OCI-M1 (cell line): ENCODE measurements at regions not wholly inside any gene's neighbourhood (a gene's known extent, or its start where the extent isn't known, plus 50 kb on each side); places are given as distances from the start of the nearest gene placed in this dataset.

Experiments
- DNase-seq: peaks from one replicate; lab custom pipeline; 2025; lab: John Stamatoyannopoulos, UW

DNA sequence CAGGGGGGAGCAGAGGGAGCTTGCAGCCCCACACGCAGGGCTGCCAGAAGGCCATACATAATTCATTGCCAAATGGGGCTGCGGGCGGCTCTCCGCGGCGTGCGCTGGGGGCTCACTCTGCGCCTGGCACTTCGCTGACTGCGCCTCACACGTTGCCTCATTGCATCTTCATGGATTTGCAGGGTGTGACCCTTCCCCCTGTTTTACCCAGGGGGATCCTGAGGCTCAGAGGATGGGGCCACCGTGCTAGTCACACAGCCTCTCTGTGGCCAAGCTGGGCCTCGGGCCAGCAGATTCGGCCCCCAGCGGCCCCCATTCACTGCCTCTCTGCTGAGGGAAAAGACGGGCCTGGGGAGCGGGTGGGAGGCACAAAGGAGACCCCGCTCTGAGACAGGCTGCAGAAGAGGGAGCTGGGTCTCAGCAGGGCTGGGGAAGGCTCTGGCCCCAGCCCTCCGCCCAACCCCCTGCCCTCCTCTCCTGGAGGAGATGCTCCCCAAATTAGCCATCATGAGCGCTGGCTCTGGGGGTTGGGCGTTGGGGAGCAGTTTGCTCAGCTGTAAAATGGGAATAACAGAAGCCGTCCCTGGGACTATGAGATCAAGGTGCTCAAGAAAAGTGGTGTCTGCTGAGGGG, 115.5 kb downstream of the C9orf50 start:
- no peak for DNase-seq

DNA sequence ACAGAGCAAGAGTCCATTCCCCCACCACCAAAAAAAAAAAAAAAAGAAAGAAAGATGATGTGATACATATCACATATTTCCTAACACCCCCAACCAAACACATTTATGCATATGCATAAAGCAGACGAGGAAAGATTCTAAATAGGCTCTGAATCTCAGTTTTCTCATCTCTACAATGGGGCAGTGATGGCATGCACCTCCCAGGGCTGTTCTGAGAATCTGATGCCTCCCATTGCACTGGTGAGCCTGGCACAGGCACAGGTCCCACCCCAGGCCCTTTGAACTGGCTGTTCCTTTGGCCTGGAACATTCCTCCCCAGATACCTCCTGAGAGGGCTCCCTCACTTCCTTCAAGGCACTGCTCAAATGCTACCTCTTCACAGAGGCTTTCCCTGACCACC, 116.5 kb downstream of the C9orf50 start:
- DNase-seq = no peak

DNA sequence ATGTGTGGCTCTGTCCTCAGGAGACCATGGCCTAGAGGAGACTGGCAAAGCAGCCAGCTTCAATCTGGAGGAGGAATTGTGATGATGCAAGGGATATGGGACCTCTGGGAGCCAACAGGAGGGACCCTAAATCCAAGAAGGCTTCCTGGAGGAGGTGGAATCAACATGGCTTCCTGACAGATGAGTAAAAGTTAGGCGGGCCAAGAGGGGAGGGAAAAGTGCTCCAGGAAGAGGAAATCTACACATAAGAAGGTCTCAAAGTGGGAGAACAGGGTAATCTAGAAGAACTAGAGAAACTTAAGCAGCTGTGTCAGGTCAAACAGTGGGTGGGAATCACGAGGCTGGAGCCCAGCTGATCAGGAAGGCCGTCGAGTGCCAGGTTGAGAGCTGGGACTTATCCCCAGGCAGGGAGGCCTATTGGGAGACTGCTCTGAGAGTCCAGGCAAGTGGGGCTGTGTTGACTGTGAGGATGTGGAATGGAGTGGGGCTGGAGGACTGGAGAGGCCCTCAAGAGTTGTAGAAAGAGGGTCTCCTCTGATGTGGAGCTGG, 119.1 kb downstream of the C9orf50 start:
- no peak for DNase-seq

DNA sequence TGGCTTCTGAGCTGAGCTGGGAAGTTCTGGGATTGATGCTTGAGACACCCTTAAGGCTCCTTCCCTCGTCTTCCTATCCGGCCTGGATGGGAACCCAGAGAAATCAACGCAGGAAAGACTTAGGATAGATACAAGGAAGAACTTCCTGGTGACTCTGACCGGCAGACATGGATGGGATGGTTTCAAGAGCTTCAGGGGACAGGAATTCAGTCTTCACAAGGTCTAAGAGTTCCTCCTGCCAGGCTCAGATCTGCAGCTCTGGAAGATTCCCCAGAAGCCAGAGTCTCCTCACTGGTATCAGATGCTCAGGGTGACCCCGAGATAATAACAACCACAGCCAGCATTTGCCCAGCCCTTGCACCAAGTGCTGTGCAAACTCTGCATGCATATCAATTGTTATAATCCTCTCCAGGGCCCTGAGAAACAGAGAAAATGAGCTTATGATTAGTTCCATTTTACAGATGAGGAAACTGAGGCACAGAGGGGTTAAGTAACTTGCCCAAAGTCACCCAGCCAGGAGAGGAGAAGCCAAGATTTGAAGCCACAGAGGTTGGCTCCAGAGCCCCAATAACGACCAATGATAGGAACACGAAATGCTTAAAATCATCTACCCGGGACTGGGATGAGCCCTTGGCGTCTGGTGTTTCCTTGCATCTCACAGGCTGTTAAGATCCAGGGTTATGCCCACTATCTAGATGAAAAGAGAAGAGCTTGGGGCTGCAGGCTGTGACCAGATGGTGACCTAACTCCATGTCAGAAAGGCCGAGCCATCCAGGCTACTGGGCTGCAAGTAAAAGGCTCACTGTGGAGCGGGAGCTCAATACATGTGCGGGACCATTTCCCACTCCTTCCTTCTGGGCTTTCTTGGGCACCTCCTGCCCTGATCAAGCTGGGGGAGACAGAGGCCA, 119.8 kb downstream of the C9orf50 start:
- no peak for DNase-seq

DNA sequence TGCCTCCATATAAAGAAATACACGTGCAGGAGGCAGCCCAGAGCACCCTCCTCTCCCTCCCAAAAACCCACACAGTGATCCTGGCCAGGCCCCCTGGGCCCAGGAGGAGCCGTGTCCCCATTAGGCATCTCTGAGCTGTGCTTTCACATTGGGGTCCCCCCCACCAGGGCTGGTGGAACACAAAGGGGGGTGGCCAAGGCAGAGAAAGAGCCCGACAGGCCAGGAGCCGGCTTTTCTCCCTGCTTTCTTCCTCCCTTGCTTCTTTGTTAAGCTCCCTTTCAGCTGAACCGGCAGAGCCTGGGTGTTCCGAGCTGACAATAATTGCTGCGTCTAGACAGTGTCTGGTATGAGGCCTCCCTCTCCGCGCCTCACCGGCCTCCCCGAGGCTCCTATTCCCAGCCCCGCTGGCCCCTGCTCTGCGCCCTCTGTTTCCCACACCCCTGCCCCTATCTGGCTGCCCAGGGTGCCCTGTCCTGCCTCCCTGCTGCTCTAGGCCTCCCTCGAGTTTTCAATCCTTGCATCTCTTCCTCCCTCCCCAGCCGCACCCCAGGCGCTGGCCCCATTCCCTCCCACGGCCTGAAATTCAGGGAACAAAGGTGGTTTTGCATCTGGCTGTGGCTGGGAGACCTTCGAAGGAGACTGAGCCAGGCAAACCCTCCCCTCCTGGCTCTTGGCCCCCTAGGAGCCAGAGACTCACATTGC, 120.6 kb downstream of the C9orf50 start:
- DNase-seq = no peak

DNA sequence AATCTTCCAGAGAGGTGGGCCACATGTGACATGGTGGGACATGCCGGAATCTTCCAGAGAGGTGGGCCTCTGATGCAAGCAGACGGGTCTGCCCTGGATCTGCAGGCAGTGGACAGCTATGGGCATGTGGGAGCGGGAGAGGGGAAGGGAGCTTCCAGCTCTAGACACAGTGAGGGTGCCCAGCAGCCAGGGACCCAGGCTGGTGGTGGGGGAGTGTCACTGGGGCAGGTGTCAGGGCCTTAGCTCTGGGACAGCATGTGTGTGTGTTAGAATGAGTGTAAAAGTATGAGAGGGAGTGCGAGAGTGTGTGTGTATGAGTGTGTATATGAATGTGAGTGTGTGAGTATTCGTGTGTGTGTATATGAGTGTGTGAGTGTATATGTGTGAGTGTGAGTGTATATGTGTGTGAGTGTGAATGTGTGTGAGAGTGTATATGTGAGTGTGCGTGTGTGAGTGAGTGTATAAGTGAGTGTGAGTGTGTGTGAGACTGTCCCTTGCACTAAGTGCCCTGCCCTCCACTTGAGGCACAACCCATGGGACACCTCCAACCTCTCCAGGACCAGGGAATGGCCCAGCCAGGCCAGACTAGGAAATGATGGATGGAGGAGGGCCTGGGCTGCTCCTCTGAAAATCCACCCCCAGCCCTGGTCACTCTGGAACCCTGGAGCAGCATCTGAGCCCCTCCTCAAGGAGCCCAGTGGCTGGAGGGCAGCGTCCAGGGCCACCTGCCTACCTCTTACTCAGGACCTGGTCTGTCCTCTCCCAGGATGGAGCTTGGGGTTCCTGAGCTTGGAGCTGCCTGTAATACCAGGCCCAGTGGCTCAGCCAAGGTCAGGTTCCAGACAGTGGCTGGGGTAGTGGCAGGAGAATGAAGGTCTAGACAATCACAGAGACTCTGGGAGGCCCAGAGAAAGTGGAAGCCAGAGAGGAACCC, 122.2 kb downstream of the C9orf50 start:
- DNase-seq = no peak

DNA sequence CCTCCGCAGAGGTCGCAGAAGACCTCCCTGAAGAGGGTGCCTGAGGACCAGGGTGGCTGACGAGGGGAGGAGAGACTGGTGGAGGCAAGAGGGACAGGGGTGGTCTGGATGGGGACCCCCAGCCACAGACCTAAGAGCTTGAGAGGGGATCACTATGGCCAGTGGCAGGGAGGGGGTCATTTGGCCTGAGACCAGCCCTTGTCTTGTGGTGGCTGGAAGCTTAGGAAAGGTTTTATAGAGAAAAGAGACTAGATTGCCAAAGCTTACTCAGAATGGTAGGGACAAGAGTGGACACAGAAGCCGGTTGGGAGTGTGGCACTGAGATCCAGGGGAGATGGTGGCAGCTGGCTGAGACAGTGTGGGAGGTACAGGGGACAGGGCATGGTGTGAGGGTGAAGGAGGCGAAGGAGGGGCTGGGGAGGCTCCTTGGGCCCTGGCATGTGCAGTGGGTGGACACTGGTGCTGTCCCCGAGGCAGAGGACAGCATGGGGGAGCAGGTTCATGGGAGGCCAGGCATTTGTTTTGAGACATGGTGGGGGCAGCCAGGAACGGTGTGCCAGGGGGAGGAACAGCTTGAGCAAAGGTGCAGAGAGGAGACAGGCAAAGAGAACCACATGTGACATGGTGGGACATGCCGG, 123.0 kb downstream of the C9orf50 start:
- no peak for DNase-seq

DNA sequence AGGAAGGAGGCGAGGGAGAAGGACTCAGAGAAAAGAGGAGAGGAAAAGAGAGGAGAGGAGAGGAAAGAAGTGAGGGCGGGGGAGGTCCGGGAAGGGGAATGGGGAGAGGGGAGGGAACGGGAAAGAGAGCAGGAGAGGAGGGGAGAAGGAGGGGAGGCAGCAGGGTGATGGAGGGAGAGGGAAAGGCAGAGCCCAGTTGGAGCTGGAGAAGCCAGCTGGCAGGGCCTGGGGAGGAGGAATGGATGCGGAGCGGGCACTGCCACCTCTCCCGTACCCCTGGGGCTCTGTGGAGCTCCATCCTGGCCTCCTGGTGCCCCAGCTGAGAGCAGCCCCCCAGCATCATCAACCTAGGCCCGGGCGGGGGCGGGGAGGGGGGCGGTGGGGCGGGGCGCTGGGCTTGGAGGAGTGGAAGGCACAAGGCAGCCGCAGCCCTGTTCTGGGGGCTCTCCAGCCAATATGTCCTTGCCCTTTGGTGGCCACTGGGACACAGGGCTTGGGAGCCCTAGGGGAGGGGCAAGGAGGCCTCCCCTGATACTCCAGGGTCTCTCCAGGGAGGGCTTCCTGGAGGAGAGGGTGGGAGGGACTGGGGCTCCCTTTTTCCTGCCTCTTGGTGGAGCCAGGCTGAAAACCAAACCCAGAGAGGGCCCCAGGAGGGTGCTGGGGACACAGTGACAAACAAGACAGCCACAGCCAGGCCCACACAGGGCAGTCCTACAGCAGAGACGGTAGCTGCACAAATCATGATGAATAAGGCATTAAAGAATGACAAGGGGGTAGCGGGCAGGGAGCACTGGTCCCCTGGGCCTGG, 123.7 kb downstream of the C9orf50 start:
- no peak for DNase-seq

DNA sequence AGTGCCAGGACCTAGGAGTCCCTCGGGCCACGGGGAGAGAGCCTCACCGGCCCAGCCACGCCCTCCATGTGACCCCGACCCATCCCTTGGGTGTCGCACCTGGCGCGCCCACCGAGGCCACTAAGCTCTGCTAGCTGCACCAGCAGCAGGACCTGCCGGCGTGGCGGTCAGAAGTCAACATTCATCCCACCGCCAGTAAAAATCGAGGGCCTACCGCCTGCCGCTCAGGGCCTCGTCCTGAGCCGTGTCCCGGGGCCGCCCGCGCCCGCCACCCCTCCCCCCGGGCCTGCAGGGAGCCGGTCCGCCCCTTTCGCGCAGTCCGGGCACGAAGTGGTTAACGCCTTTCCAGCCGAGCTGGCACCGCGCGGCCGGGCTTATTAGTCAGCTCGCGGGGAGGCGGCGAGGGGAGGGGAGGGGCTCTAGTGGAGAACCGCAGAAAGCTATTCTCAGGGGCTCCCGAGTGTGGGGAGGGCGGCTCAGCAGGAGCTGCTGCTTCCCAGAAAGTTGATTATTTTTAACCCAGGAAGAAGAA, 124.4 kb downstream of the C9orf50 start:
- DNase-seq = peak; percentile 91

DNA sequence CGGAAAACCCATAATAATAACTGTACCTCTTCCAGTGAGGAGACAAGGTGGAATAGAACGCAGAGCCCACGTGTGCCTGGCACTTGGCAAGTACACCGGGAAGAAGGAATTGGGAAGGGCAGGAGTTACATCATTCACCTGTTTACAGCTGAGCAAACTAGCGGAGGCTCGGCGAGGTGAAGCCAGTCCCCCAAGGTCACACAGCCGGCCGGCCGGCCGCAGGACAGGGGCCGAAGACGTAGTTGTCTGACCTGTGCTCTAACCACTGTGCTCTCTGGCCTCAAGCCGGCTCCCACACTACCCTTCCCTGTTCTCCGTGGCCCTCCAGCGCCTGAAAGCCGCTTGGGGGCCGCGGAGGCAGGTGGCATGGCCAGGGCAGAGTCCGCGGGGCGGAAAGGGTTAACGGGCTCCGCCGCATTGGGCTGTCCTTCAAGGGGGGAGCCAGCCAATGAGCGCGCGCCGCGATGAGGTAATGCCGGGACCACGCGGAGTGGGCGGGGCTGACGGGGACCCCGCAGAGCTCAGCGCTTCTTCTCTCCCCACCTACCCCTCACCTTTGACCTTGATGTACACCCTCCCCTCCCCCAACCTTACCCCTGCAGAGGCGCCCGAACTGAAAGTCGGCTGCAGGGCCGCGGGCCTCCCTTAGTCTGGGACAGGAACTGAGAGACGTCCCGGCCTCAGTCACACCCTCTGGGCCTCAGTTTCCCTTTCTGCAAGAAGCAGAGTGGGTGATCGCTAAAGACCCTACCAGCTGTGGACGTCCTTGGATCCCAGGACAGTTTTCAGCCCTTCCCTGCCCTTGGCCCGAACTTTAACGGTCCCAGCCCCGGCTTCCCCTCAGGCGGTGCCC, 125.1 kb downstream of the C9orf50 start:
- peak; percentile 89 for DNase-seq

DNA sequence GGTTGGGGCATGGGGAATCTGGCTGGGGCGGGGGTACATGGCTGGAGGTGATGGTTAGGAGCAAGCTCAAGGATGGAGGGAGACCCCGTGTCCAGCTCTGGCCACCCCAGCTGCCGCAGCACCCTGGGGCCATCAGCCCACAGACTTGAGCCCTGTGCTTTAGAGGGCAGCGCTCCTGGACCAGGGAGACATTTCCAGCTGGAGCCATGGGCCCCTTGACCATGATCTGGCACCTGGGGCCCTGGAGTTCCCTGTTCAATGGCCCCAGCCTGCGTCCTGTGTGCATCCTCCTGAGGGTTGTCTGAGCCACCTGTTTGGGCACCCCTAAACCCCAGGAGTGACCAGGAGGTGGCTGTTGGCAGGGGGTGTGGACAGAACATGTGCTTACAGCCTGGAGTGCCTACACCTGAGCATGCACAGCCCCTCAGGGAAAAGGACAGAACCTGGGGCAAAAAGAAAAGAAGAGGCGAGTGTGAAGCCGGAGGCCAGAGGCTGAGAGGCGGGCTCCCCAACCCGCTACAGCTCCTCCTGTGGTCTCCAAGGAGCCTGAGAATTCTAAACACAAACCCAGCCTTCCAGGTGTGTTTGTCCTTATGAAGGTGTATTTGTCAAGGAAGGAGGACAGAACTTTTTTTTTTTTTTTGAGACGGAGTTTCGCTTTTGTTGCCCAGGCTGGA, 126.7 kb downstream of the C9orf50 start:
- no peak for DNase-seq

DNA sequence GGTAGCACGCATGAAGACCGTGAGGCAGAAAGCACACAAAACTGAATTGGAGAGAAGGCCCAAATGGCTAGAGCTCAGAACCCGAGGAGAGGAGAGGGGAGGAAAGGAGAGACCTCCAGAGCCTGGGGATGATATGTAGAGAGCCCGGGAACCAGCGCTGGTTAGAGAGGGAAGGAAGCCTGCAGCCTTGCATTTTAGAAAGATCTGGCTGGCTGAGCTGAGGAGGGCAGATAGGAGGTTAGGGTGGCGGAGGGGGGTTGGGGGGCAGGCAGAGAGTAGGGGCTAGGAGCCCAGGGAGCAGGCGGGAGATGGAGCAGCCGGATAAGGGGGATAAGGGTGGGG, 127.2 kb downstream of the C9orf50 start:
- no peak for DNase-seq

DNA sequence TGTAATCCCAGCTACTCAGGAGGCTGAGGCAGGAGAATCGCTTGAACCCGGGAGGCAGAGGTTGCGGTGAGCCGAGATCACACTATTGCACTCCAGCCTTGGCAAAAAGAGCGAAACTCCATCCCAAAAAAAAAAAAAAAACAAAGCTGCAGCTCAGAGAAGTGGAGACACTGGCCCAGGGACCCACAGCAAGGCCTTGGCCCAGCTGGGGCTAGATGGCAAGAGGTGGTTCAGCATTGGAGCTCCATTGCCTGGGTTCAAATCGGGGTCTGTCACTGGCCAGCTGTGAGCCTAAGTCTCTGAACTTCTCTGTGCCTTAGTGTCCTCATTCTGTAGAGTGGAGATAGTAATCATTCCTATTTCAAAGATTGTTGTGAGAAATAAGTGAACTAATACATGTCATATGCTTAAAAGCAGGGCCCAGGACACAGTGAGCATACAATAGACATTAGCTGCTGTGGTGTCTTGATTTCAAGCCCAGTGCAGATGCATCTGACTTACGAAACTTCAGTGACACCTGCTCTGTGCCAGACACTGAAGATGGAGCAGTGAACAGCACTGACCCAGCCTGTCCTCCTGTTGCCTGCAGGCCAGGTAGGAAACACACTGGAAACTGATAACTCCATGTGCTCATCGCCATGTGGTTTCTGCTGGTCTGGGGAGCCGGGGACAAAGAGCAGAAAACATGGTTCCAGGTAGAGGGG, 127.7 kb downstream of the C9orf50 start:
- no peak for DNase-seq

DNA sequence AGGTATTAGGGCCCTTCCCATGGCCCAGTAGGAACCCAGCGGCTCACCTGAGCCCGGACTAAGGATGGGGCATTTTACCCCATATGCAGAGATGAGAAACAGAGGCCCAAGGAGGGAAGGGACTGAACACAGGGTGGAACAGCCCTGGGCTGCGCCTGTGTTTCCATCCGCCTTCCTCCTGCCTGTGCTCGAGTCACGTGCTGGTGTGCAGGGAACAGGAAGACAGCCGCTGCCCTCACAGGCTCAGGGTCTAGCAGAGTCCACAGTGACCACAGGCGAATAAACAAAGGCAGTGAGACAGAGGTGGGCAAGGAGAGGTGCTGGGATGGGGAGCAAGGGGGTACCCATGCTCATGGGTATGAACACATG, 129.4 kb downstream of the C9orf50 start:
- DNase-seq = no peak

DNA sequence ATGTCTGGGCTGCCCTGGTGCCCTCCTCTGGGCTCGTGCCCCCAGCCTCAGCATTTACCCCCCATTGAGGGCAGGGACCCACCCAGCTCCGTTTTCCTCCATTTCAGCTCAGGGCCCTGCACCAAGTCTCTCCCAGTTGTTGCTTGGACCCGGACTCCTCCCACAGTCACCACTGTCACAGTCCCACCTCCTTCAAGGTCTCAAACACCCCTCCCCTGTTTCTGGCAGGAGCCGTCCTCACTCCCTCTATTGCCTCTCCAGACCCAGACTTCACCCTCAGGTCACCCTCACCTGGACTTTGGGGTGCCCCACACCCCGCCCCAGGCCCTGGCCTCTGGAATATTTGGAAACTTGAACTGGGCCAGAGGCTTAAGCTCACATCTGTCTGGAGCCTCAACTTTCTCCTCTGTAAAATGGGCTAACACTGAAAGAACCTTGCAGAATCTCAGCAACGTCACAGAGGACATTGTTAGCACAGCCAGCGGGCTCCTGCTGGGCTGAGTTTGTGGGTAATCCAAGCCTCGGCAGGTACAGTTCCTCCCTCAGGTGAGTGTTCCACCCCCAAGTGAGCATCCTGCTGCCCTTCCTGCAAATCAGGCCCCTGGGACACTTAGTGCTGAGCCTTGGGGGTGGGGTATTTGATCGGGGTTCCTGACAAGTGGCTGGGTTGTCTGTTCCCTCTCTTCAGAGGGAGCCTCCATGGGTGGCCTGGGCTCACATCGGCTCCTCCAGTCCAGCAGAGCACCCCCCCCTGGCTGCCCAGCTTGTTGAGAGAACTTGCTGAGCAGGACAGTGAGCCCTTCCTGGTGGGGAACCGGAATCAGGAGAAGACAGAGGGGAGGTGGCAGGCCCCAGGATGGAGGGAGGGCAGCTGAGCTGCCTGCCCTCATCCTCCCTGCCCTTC, 130.1 kb downstream of the C9orf50 start:
- DNase-seq = no peak

DNA sequence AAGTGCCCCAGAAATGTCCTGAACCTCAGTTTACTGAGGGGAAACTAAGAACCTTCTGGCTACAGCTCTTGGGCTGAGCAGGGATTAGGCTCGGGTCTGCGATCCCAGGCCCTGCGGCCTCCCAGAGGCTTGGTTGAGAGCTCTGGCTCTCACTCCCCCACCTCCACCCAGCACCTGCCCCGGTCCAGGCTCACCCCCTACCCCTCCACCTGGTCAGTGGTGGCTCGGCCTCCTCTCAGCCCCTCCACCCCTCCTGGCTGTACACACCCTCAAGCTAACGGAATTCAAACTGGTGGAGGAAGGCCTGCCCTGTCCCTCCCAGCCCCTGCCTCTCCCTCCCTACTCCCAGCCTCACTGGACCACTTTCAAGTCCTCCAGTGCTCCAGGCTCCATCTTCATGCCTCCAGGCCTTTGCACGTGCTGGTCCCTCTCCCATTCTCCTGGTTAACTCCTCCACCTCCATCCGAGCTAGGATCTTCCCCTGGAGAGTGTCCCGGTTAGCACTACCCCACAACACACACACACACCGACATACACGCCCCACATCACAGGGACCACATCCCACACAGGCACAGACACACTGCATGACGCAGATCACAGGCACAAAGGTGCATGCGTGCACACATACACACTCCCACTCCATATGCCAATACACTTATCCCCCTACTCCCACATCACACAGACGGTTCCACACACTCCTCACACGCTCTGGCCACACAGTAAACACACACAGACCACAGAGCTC, 130.9 kb downstream of the C9orf50 start:
- DNase-seq = no peak
